Kidney (tissue), 13 donors: ENCODE measurements at regions not wholly inside any gene's neighbourhood (a gene's known extent, or its start where the extent isn't known, plus 50 kb on each side); places are given as distances from the start of the nearest gene placed in this dataset.
A peak's percentile ranks its signal among the peaks of the same experiment; 100 is the strongest.

Experiments used
- DNase-seq, 5 donors: peaks; one replicate each; pipeline ENCODE4 v3.0.0-alpha.2; 2013 to 2020
- FAIRE-seq: peaks from 2 replicates; lab custom pipeline; 2012; peaks lifted over from hg19 to GRCh38; lab: Jason Lieb, UNC
- H3K27ac ChIP-seq, 2 donors: one replicate each; pipeline ENCODE4 v1.7.0; 2013; ENCODE audit warnings: low read depth in 2 of 2, low read length in 2 of 2, inconsistent platforms in 1 of 2
- H3K27me3 ChIP-seq: one replicate; pipeline ENCODE4 v1.7.1; 2013; ENCODE audit warnings: low read length, inconsistent platforms; ENCODE audit not compliant: control insufficient read depth, insufficient read depth
- H3K36me3 ChIP-seq, 3 donors: one replicate each; pipeline versions ENCODE4 v1.7.0 to v1.7.1; 2013; ENCODE audit warnings: low read length in 3 of 3, control low read depth in 1 of 3, inconsistent platforms in 1 of 3; ENCODE audit not compliant: insufficient read depth in 3 of 3, control insufficient read depth in 2 of 3
- H3K4me1 ChIP-seq, 3 donors: one replicate each; pipeline versions ENCODE4 v1.7.0 to v1.7.1; 2013; ENCODE audit warnings: low read length in 3 of 3, inconsistent platforms in 1 of 3, low read depth in 1 of 3; ENCODE audit not compliant: control insufficient read depth in 2 of 3, insufficient read depth in 2 of 3
- H3K4me3 ChIP-seq, 3 donors: one replicate each; pipeline versions ENCODE4 v1.7.0 to v1.8.1; 2013; ENCODE audit warnings: low read length in 3 of 3, control low read depth in 1 of 3, inconsistent platforms in 1 of 3
- H3K9ac ChIP-seq, 3 donors: one replicate each; pipeline versions ENCODE4 v1.7.0 to v1.7.1; 2013; ENCODE audit warnings: low read length in 3 of 3, control low read depth in 1 of 3, inconsistent platforms in 1 of 3
- H3K9me3 ChIP-seq, 3 donors: one replicate each; pipeline versions ENCODE4 v1.7.0 to v1.7.1; 2013; ENCODE audit warnings: low read length in 3 of 3, control low read depth in 1 of 3, inconsistent platforms in 1 of 3; ENCODE audit not compliant: control insufficient read depth in 2 of 3, insufficient read depth in 1 of 3
- CTCF ChIP-seq: IDR thresholded peaks from 3 replicates; pipeline ENCODE4 v1.5.1; 2012; ENCODE audit warnings: mild to moderate bottlenecking, moderate library complexity, borderline replicate concordance; ENCODE audit not compliant: insufficient read depth; ENCODE audit errors: extremely low read depth
- intact Hi-C: fragments of 100-400 bp; cut with DNase I; formaldehyde crosslinking; loops from one replicate; pipeline ENCODE4 v1.11.1; 2022
- donor health status: control.
- donor health status: control.
- donor health status: control.
- donor health status: control.
- donor health status: control.
- donor health status: DM: yes; HTN: yes; CAD: no.
- donor health status: Normal renal cell carcinoma (clear cell type).

GRCh38 chr18:56458770-56459712, 179.4 kb downstream of the TXNL1 start:
- no peak for FAIRE-seq
- Histone ChIP-seq H3K27me3 (no peaks in the 10 kb centered on the region), H3K4me1 (no peaks in the 10 kb centered on the region), H3K27ac (peak overlapping the region in 1 of 2 donors; percentile 43), H3K4me3 (no peak overlapping the region), H3K9ac (no peak overlapping the region), H3K36me3 (no peaks in the 10 kb centered on the region), H3K9me3 (peaks cover 0 to under 1% (median 0%) of the 10 kb centered on the region in 3 donors)
- TF ChIP-seq CTCF: no peak
- intact Hi-C loops: no loop called here
- DNase-seq: peak in 1 of 5 donors; percentile 51

GRCh38 chr18:56455874-56456273, 182.5 kb downstream of the TXNL1 start:
- intact Hi-C loops: no loop called here
- Histone ChIP-seq H3K4me3 (no peak overlapping the region), H3K4me1 (no peaks in the 10 kb centered on the region), H3K27ac (no peak overlapping the region), H3K9ac (no peak overlapping the region), H3K9me3 (no peaks in the 10 kb centered on the region), H3K36me3 (no peaks in the 10 kb centered on the region), H3K27me3 (no peaks in the 10 kb centered on the region)
- FAIRE-seq (no peak), DNase-seq (no peak)
- no peak for TF ChIP-seq CTCF

GRCh38 chr18:56455141-56455540, 183.3 kb downstream of the TXNL1 start:
- H3K9me3 ChIP-seq: no peaks in the 10 kb centered on the region
- H3K9ac ChIP-seq: no peak overlapping the region
- DNase-seq: no peak
- no peak for FAIRE-seq
- TF ChIP-seq CTCF: no peak
- no peaks in the 10 kb centered on the region for H3K4me1 ChIP-seq
- no peaks in the 10 kb centered on the region for H3K27me3 ChIP-seq
- no peak overlapping the region for H3K27ac ChIP-seq
- H3K4me3 ChIP-seq: no peak overlapping the region
- H3K36me3 ChIP-seq: no peaks in the 10 kb centered on the region
- intact Hi-C loops: no loop called here
